ENCODE measurements at regions not wholly inside any gene's neighbourhood (a gene's known extent, or its start where the extent isn't known, plus 50 kb on each side); places are given as distances from the start of the nearest gene placed in this dataset.
"Not testable (repeated sequence)": the region's sequence is repeated elsewhere in the genome, so short reads cannot be mapped to it uniquely, and the experiment has no call there.

GRCh38 chr4:45215976-45216542, 489.7 kb upstream of the GNPDA2 start:
- Histone ChIP-seq H3K4me1 (ENCODE audit: insufficient read depth, low read length) (no peaks in the 10 kb centered on the region), H3K27ac (ENCODE audit: extremely low read length, insufficient read depth, low read length) (no peak overlapping the region), H2AFZ (ENCODE audit: low read length) (no peak overlapping the region), H3K27me3 (ENCODE audit: control insufficient read depth in 1 of 2, insufficient read depth in 2 of 2, low read length in 2 of 2) (no peaks in the 10 kb centered on the region), H3K9ac (ENCODE audit: insufficient read depth, low read depth, low read length) (no peak overlapping the region), H3K9me3 (ENCODE audit: low read length) (peaks cover 9% of the 10 kb centered on the region), H3K79me2 (ENCODE audit: insufficient read depth, low read length) (no peaks in the 10 kb centered on the region), H3K4me3 (replicated peaks in 1 of 3; ENCODE audit: insufficient read depth in 1 of 3, low read depth in 2 of 3, low read length in 3 of 3) (no peak overlapping the region), H3K4me2 (ENCODE audit: low read depth, low read length) (no peak overlapping the region), H4K20me1 (ENCODE audit: insufficient read depth, low read length) (no peaks in the 10 kb centered on the region), H3K36me3 (replicated peaks in 1 of 2; ENCODE audit: control insufficient read depth in 1 of 2, insufficient read depth in 2 of 2, low read length in 2 of 2) (no peaks in the 10 kb centered on the region)
- in situ Hi-C loops (cut with HindIII; ENCODE audit: extremely low pct_ligation_motif_present, low pct_unique_long_range_greater_than_20kb) (no loop called here), intact Hi-C loops (cut with micrococcal nuclease; ENCODE audit: unreplicated experiment) (no loop called here)
- FAIRE-seq = no peak
- TF ChIP-seq MTERF4 (CRISPR knock-in tag; IDR thresholded peaks at IDR 0.05) = no peak
- no peak for TF ChIP-seq YEATS2 (CRISPR knock-in tag; IDR thresholded peaks at IDR 0.05; ENCODE audit: borderline replicate concordance)
- TF ChIP-seq MAFK (conservative IDR thresholded peaks at IDR 0.05 in 1 of 2, IDR thresholded peaks at IDR 0.05 in 1 of 2; ENCODE audit: low read length in 2 of 2) = peak; percentile 28 to 64; a peak in 2 of 4 replicates
- no peak for TF ChIP-seq ESRRA (CRISPR knock-in tag; IDR thresholded peaks at IDR 0.05; ENCODE audit: low read depth)
- no peak for TF ChIP-seq POLR2A (IDR thresholded peaks at IDR 0.05; ENCODE audit: insufficient read depth in 1 of 2, low read depth in 2 of 2, low read length in 2 of 2)
- peak; percentile 49; the same call in 1 of the 2 replicates for TF ChIP-seq MAFF (IDR thresholded peaks at IDR 0.05; ENCODE audit: low read depth, low read length)
- TF ChIP-seq SP1 (IDR thresholded peaks at IDR 0.05) = no peak
- no peak for TF ChIP-seq SP1 (CRISPR knock-in tag; IDR thresholded peaks at IDR 0.05)
- TF ChIP-seq ARID5B (CRISPR knock-in tag; IDR thresholded peaks at IDR 0.05) = no peak
- no peak for TF ChIP-seq PLSCR1 (CRISPR knock-in tag; IDR thresholded peaks at IDR 0.05; ENCODE audit: borderline replicate concordance)
- ChIA-PET CTCF (ENCODE audit: low intra/inter-chr PET ratio, low total read pairs) (no interaction called here), POLR2A (no interaction called here)
- no peak for ATAC-seq
- BruUV-seq (replicated peaks) = no TSS peak
- DNase-seq (ENCODE audit: low spot score) = no peak

GRCh38 chr4:45208476-45208875, 482.1 kb upstream of the GNPDA2 start:
- CTCF ChIA-PET (ENCODE audit: low intra/inter-chr PET ratio, low total read pairs); H4K20me1 ChIP-seq (ENCODE audit: insufficient read depth, low read length); H3K27me3 ChIP-seq (ENCODE audit: control insufficient read depth in 1 of 2, insufficient read depth in 2 of 2, low read length in 2 of 2); H3K4me3 ChIP-seq (replicated peaks in 1 of 3; ENCODE audit: insufficient read depth in 1 of 3, low read depth in 2 of 3, low read length in 3 of 3); in situ Hi-C loops (cut with HindIII; ENCODE audit: extremely low pct_ligation_motif_present, low pct_unique_long_range_greater_than_20kb); H3K4me1 ChIP-seq (ENCODE audit: insufficient read depth, low read length); ATAC-seq; intact Hi-C loops (cut with micrococcal nuclease; ENCODE audit: unreplicated experiment); BruUV-seq (replicated peaks); H2AFZ ChIP-seq (ENCODE audit: low read length); POLR2A ChIA-PET; H3K36me3 ChIP-seq (replicated peaks in 1 of 2; ENCODE audit: control insufficient read depth in 1 of 2, insufficient read depth in 2 of 2, low read length in 2 of 2); H3K79me2 ChIP-seq (ENCODE audit: insufficient read depth, low read length); H3K4me2 ChIP-seq (ENCODE audit: low read depth, low read length); H3K9ac ChIP-seq (ENCODE audit: insufficient read depth, low read depth, low read length); DNase-seq (ENCODE audit: low spot score); H3K27ac ChIP-seq (ENCODE audit: extremely low read length, insufficient read depth, low read length); FAIRE-seq: not testable (repeated sequence)
- peaks cover 31% of the 10 kb centered on the region for H3K9me3 ChIP-seq (ENCODE audit: low read length)
- 58% methylated on average over 17 of the region's 21 CpGs for WGBS (ENCODE audit: low lambda C conversion rate)

Measured in HepG2 (cell line).